ENCODE measurements at regions not wholly inside any gene's neighbourhood (a gene's known extent, or its start where the extent isn't known, plus 50 kb on each side); places are given as distances from the start of the nearest gene placed in this dataset.
A peak's percentile ranks its signal among the peaks of the same experiment; 100 is the strongest.
"Not testable (repeated sequence)": the region's sequence is repeated elsewhere in the genome, so short reads cannot be mapped to it uniquely, and the experiment has no call there.

DNA sequence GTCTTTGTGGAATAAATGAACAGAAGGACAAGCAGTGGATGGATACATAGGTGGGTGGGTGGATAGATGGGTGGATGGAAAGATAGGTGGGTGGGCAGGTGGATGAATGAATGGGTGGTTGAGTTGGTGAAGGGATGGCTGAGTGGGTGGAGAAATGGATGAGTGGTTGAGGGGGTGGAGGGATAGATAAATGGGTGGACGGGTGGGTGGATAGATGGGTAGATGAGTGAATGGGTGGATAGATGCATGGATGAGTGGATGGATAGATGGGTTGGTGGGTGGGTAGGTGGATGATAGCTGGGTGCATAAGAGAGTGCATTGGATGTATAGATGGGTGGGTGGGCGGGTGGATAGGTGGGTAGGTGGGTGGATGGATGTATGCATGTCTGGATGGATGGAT, 63.5 kb downstream of the UNC93B1 start:
- DNase-seq (ENCODE audit: low read depth) = not testable (repeated sequence)

DNA sequence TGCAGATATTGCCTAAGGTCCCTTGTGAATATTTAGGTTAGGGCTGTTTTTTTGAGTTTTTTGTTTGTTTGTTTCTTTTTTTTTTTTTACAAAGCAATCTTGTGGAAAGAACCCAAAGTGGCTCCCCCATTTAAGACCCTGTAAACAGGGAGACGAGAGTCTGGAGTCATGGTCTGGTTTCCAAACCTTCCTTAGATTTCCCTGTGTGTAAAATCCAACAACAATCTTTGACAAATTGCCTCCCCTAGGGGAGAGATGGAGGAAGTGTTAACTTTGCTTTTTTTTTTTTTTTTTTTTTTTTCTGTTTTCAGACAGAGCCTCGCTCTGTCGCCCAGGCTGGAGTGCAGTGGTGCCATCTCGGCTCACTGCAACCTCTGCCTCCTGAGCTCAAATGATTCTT, 64.9 kb downstream of the UNC93B1 start:
- not testable (repeated sequence) for DNase-seq (ENCODE audit: low read depth)

DNA sequence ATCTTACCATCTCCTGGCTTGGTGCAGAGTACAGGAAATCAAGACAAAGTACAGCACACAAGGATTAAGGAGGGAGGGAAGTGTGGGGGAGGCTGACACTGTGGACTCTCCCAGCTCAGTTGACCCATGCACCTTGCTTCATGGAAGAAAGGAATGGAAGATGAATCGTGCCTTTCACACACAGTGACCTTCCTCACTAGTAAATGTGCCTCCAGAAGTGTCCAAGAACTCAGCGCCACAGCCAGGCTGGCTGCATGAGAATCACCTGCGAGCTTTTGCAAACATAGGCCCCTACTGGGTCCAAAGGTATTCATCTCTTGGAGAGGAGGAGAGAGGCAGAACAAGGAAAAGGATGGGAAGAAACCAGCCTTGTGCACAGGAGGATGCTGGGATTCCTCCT, 65.5 kb downstream of the UNC93B1 start:
- not testable (repeated sequence) for DNase-seq (ENCODE audit: low read depth)

DNA sequence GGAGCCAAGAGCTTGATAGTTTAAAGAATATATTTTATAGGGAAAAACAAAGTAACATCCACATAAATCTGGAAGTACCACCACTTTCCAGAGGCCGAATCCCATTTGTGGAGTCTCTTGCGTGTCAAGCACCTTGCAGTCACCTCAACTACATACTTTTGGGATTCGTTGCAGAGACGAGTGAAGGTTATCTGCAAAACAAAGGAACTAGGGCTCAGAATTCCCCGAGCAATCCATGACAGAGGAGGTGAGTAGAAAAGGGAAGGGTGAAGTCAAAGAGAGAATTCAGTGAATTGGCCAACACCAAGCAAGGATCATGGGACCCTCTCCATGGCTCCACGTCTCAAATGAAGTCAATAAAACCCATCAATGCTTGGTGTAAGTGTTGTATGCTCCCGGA, 80.3 kb downstream of the UNC93B1 start:
- not testable (repeated sequence) for DNase-seq (ENCODE audit: low read depth)

DNA sequence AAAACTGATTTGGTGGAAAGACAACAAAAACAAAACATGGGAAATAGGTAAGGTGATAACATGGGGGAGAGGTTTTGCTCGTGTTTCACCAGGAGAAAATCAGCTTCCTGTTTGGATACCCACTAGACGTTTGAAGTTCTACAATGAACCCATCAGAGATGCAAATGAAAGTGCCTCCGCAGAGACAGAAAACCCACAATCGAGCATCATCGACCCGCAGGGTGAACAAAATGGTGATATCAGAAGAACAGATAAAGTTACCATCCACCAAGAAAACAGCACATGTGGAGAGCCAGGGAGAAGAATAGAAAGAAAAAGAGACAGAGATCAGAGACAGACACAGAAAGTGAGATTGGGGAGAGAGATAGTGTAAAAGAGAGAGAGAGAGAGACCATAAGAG, 83.4 kb downstream of the UNC93B1 start:
- DNase-seq (ENCODE audit: low read depth) = not testable (repeated sequence)

DNA sequence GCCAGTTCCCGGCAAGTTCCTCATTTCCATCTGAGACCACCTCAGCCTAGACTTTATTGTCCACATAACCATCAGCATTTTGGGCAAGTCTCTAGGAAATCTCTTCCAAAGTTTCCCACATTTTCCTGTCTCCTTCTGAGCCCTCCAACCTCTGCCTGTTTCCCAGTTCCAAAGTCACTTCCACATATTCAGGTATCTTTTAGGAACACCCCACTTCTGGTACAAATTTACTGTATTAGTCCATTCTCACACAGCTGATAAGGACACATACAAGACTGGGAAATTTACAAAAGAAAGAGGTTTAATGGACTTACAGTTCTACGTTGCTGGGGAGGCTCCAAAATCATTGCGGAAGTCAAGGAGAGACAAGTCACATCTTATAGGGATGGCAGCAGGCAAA, 91.7 kb downstream of the UNC93B1 start:
- not testable (repeated sequence) for DNase-seq (ENCODE audit: low read depth)

DNA sequence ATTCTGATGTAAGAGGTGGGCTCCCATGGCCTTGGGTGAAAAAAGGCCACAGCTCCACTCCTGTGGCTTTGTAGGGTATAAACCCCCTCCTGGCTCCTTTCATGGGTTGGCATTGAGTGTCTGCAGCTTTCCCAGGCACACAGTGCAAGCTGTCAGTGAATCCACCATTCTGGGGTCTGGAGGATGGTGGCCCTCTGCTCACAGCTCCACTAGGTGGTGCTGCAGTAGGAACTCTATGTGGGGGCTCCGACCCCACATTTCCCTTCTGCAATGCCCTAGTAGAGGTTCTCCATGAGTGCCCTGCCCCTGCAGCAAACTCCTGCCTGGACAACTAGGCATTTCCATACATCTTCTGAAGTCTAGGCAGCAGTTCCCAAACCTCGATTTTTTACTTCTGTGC, 92.7 kb downstream of the UNC93B1 start:
- not testable (repeated sequence) for DNase-seq (ENCODE audit: low read depth)

DNA sequence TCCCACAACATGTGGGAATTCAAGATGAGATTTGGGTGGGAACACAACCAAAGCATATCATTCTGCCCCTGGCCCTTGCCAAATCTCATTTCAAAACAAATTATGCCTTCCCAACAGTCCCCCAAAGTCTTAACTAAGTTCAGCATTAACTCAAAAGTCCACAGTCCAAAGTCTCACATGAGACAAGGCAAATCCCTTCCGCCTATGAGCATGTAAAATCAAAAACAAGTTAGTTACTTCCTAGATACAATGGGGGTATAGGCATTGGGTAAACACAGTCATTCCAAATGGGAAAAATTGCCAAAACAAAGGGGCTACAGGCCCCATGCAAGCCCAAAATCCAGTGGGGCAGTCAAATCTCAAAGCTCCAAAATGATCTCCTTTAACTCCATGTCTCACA, 93.1 kb downstream of the UNC93B1 start:
- DNase-seq (ENCODE audit: low read depth) = not testable (repeated sequence)

DNA sequence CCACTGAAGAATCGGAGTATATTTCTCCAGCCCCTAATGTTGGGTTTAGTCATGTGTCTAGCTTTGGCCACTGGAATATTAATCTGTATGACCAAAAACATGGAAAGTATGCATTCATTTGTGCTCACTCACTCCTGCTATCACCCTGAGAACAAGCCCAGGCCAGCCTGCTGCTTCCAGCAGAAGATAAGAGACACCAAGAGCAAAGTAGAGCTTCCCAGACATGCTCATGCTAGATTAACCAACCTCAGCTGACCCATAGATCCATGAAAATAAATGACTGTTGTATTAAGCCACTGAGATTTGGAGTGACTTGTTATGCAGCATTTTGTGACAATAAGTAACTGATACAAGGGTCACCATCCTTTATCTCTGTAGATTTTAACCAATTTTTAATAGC, 96.9 kb downstream of the UNC93B1 start:
- DNase-seq (ENCODE audit: low read depth) = not testable (repeated sequence)

DNA sequence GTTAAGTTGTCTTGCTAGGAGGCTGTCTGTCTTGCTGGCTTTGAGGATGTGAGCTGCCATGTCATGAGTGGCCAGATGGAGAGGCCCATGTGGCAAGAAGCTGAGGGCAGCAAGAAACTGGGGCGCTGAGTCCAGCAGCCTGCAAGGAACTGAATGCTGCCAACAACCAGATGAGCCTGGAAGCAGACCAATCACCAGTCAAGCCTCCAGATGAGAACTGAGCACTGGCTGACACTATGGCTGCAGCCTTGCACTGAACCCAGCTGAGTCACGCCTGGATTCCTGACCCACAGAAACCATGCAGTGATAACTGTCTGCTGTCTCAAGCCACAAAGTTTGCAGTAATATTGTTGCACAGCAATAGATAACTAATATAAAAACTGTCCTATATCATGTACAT, 104.4 kb downstream of the UNC93B1 start:
- DNase-seq (ENCODE audit: low read depth) = peak; percentile 5

DNA sequence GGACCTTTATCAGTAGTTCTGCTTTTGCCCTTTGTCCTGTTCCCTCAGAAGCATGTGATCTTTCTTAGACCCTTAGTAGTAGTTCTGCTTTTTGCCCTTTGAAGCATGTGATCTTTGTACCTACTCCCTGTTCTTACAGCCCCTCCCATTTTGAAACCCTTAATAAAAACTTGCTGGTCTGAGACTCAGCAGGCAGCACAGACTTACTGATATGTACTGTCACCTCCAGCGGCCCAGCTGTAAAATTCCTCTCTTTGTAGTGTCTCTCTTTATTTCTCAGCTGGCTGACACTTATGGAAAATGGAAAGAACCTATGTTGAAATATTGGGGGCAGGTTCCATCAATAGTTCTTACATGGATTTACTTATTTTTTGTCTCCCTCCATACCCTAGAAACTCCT, 110.4 kb downstream of the UNC93B1 start:
- not testable (repeated sequence) for DNase-seq (ENCODE audit: low read depth)

DNA sequence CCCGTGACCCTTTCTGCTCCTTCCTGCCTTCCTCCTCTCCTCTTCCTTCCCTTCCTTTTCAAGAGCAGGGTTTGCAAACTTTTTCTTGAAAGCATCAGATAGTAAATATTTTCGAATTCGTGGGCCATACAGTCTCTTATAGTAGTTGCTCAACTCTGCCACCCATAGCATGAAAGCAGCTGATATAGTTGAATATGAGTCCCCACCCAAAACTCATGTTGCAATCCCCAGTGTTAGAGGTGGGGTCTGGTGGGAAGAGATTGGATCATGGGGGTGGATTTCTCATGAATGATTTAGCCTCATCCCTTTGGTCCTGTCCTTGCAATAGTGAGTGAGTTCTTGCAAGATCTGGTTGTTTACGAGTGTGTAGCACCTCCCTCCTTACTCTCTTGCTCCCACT, 114.3 kb downstream of the UNC93B1 start:
- DNase-seq (ENCODE audit: low read depth) = not testable (repeated sequence)

DNA sequence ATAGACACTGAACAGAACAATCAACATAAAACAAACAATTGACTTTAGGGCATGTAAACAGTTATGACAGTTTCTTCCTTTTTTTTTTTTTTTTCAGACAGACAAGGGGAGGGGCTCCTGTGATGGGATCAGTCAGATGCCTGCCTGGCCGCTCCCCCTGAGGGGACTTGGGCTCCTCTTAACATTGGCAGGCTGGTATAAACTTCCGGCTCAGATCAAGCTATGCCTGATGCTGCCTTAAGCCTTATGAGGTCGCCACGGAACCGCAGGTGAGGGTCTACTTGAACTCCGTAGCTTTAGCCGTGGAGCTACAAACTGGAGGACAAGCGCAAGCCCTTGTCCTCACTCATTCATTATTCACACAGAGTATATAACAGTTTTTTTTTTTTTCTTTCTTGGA, 115.8 kb downstream of the UNC93B1 start:
- DNase-seq (ENCODE audit: low read depth) = not testable (repeated sequence)

DNA sequence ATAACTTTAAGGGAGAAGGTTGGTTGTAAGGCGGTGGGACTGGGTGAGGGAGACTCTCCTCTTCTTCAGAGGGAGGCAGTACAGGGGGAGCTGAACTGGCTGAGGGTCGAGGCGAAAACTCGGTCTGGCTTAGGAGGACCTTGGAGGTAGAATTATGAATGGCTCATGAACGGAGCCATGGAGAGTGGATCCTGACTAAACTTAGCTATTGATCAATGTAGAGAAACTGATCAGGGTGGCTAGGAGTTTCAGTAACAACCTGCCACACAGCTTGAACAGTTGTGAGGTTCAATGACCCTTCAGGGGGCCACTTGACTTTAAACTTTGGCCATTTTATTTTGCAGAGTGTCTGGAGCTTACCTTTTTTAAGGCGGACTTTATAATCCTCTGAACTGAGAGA, 117.2 kb downstream of the UNC93B1 start:
- DNase-seq (ENCODE audit: low read depth) = not testable (repeated sequence)

DNA sequence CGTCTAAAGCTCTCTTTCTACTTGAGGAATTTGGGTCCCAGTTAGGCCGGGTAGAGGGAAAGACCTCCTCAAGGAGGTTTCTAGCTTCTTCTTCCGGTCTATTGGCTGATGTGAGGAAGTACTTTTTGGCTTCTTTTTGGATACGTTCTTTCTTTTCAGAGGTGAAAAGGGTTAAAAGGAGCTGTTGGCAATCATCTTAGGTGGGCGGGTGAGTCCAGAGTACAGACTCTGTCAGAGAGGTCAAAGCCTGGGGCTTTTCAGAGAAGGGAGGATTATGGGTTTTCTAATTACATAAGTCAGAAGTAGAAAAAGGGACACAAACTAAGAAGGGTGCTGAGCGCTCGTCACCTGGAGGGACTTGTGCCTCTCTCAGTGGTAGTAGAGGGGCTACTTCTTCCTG, 117.7 kb downstream of the UNC93B1 start:
- DNase-seq (ENCODE audit: low read depth) = not testable (repeated sequence)

DNA sequence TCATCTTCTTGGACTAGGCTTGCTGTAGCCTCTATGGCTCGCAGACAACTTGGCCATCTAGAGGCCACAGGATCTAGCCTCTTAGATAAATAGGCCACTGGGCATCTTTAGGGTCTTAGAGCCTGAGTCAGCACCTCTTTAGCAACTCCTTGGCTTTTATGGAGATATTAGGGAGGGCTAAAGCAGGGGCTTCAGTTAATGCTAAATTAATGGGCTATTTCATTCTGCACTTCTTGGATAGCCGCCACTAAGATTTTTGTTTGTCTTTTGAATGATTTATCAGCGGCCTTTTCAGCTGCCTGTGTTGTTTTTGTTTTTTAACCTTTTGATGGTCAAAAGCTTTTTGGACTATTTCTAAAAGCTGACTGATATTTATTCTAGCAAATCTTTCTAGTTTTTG, 118.3 kb downstream of the UNC93B1 start:
- not testable (repeated sequence) for DNase-seq (ENCODE audit: low read depth)

DNA sequence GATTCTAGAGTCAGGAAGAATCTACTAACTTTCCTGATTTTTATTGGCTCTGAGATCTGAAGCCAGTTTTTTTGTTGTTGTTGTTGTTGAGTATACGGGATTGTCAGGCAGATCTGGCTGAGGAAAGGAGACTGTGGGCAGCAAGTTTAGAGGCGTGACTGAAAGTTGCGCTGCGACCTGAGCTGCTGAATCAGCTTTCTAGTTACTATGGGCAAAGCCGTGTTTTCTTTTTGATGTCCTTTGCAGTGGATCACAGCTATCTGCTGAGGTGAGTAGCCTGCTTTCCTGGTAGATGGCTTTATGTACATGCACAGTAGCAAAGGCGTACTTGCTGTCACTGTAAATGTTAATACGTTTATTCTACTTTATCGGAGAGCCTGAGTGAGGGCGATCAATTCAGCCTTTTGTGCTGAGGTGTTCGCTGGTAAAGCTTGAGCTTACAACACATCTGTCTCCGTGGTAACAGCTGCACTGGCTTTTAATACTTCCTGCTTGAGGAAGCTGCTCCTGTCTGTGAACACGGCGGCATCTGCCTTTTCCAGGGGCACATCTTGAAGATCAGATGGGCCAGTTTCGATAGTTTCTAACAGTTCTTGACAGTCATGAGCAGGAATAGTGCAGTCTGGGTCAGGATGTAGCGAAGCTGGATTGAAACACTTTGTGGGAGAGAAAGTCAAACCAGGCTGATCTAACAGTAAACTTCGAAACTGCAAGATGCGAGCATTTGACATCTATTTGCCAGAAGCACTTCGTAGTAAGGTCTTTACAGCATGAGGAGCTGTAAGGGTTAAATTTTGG, 118.9 kb downstream of the UNC93B1 start:
- not testable (repeated sequence) for DNase-seq (ENCODE audit: low read depth)

DNA sequence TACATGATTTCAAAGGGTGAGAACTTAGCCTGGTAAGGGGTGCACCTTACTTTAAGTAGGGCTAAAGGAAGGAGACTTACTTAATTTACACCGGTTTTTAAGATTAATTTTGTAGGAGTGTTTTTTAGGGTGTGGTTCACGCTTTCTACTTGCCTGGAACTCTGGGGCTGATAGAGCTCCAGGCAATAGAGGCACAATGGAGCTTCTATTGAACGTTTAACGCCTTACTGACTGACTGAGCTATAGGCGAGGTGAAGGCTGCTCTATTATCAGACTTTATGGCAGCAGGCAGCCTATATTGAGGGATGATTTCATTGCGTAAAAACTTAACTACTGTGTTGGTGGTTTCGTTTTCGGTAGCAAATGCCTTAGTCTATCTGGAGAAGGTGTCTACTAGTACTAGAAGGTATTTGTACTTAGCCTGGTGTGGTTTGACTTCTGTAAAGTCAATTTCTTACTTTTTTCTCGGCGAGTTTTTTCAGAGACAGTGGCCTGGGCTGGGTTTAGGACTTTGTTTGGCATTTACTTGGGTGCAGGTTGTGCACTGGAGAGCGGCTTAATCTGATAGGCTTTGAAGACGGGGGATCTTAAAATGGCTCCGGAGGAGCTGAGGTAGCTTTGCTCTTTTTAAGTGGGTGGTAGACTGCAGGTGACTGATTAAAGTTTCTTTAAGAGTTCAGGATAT, 119.7 kb downstream of the UNC93B1 start:
- not testable (repeated sequence) for DNase-seq (ENCODE audit: low read depth)

DNA sequence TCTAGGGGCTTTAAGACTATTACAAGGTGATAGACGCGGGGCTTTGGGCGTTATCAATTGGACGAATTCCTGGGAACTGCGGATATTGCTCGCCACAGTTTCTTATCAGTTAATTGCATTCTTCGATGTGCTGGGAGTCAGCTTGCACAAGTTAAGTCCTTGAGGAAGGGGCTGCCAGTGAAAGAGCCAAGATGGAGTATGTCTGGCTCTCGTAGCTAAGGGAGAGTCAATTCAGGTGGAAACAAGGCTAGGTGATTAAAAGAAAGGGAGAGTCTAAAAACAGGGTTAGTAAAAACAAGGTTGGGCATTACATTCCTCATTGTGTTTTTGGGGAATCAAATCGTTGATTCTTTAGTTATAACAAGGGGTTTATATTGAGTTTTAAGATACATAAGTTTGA, 121.6 kb downstream of the UNC93B1 start:
- not testable (repeated sequence) for DNase-seq (ENCODE audit: low read depth)

DNA sequence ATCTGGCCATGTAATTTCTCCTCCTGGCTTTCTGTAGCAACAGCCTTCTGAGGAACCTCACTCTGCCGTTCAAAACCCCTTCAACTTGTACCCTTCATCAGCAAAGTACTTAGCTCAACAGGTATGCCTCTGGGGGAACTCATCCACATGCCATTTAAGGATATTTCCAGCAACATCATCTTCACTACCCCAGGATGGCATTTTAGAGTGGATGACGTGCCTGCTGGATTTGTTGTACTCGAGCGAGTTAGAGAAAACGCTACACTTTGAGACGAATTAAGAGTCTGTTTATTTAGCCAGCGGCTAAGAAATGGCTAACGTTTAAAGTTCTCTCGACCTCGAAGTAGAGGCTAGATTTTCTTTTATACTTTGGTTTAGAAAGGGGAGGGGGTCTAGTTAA, 122.1 kb downstream of the UNC93B1 start:
- not testable (repeated sequence) for DNase-seq (ENCODE audit: low read depth)

DNA sequence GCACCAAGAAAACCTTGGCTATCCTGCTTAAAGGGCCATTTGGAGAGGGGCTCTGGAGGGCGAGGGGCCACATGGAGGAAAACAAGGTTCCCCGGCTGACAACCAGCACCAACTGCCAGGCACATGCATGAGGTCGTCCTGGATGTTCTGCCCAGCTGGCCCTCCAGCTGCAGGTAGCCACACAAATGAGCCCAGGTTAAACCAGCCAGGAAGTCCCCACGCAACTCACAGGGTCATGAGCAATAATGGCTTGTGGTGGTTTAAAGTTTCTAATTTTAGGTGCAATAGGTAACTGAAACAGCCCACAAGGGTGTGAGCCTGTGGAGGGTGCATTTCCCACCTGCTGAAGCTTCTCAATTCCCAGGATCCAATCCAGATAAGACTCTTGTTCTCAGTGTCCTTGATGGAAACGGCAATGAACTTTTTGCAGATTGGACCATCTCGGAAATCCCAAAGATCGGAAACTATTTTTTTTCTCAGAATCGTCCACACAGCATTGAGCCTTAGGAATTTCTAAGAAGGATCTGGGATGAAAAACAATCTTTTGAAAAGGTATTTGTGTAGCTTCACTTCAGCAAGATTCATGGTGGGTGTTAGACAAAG, 123.2 kb downstream of the UNC93B1 start:
- not testable (repeated sequence) for DNase-seq (ENCODE audit: low read depth)

DNA sequence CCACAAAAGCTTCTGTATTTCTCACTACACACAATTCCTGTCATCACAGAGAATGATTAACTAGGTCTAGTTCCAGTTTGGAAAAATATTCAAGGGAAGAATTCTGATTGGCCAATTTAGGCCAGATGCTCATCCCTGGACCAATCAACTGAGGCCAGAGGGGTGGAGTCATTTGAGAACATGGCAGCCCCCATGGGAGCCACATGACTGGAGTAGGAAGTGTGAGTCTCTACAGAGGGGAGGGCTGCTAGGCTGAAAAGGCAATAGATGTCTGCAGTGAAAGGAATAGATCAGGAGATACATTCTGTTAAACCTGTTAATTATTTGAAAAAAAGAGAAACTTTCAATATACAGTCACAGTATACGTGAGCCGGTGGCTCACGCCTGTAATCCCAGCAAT, 125.2 kb downstream of the UNC93B1 start:
- DNase-seq (ENCODE audit: low read depth) = not testable (repeated sequence)

DNA sequence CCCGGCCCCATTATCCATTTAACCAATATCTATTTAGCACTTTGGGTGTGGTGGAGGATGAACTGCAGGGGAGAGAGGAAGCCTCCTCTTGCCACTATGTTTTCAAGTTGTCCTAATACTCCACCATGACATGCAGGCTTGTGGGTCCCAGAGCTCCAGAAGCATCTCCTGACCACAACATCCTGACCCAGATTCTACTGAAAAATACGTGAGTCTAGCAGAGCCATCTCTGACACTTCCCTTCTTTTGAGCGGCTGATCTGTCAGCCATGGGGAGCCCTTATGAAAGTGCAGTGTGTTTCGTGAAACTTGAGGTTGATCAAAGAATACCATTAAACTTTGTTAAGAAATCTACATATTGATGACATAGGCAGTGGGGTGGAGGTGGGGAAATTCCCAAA, 126.6 kb downstream of the UNC93B1 start:
- DNase-seq (ENCODE audit: low read depth) = not testable (repeated sequence)

Data from LHCN-M2 (cell line).